A673 (cell line): ENCODE measurements at regions not wholly inside any gene's neighbourhood (a gene's known extent, or its start where the extent isn't known, plus 50 kb on each side); places are given as distances from the start of the nearest gene placed in this dataset.

Experiments used
- CTCF ChIP-seq: fragments of 300-800, 200-600 bp; sonication (generic); conservative IDR thresholded peaks from 2 replicates; pipeline ENCODE4 v1.5.1; 2017; ENCODE audit warnings: low read depth, mild to moderate bottlenecking, antibody characterized with exemption, low read length, moderate library complexity, mixed read lengths
- EZH2 ChIP-seq: fragments of 200-600 bp; sonication (generic); IDR thresholded peaks from 2 replicates; pipeline ENCODE4 v1.6.1; 2017; ENCODE audit warnings: borderline replicate concordance, low read depth, mild to moderate bottlenecking, mixed read lengths, antibody characterized with exemption, low read length; ENCODE audit not compliant: poor library complexity, severe bottlenecking

- TF ChIP-seq CTCF (no peak), EZH2 (no peak)
These were observed 65.0 kb upstream of the DSC1 start for GRCh38 chr18:31227497-31228229.
